ENCODE measurements at regions not wholly inside any gene's neighbourhood (a gene's known extent, or its start where the extent isn't known, plus 50 kb on each side); places are given as distances from the start of the nearest gene placed in this dataset.
"Not testable (repeated sequence)": the region's sequence is repeated elsewhere in the genome, so short reads cannot be mapped to it uniquely, and the experiment has no call there.

DNA sequence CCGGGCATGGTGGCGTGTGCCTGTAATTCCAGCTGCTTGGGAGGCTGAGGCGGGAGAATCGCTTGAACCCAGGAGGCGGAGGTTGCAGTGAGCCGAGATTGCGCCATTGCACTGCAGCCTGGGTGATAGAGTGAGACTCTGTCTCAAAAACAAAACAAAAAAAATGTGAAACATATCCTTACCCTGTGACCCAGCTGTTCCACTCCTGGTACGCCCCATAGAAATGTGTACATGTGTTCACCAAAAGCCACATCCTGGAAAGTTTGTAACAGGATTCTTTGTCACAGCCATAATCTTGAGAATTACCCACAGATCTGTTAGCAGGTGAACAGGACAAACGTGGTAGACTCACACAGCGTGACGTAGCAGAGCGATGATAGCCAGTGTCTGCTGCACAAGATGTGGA lies 71.2 kb upstream of the RFLNA start:
- DNase-seq: not testable (repeated sequence)

DNA sequence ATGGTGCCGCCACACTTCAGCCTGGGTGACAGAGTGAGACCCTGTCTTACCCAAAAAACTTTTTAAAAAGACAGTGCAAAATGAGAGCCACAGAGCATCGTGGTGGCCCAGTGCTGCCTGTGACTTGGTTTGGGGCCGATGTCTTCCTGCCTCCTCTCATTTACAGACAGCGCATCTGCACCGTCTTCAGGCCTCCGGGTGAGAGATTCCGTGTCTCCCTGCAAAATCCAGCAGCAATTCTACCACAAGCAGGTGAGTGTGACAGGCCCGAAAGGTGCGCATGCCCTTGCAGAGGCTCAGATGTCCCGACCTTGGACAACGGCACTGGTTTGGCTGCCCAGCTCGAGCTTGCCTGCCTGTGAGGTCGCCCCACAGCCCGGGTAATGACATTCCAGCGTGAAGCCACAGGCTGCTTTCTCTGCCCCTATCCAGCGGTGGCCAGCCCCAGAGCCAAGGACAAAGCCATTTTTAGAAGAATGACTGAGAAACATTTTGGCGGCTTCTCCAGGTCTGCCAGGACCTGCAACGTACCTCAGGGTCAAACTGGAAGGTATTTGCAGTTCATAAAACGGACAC lies 70.3 kb upstream of the RFLNA start:
- no peak for DNase-seq

DNA sequence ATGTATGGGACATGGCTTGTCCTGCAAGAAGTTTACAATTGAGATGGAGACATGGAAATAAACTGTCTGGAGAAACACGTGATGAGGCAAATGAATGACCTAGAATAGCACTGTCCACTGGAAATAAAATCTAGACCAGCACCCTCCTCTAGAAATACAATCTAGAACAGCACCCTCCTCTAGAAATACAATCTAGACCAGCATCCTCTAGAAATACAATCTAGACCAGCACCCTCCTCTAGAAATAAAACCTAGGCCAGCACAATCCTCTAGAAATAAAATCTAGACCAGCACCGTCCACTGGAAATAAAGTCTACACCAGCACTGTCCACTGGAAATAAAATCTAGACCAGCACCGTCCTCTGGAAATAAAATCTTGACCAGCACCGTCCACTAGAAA lies 69.2 kb upstream of the RFLNA start:
- DNase-seq: no peak

GRCh38 chr12:124227951-124228711 lies 66.8 kb upstream of the RFLNA start:
- peak in 1 of 2 experiments; percentile 21 for DNase-seq

- DNase-seq: no peak
Measured at GRCh38 chr12:124229520-124229919, 65.4 kb upstream of the RFLNA start.

DNA sequence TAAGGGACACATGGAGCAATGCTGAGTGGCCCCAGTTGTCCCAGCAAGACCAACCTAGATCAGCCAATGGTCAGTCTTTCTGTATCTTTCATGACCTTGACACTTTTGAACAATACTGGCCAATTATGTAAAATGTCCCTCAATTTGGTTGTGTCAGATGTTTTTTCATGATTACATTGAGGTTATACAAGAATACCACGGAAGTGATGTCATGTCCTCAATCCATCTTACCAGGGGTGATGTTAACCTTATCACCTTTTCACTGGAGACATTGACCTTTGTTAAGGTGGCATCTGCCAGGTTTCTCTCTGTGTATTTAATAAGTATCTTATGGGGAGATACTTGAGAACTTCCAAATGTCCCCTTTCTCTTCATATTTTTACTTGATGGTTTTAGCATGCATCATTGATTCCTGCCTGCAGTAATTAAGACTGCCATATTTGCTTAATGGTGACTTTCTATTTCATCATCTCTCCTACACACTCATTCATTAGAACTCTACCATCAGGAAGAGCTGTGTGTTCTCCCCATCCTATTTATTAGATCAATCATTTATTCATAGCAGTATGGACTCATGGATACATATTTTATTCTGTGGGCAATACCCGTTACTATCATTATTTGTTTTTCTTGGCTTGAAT lies 64.7 kb upstream of the RFLNA start:
- no peak for DNase-seq

DNA sequence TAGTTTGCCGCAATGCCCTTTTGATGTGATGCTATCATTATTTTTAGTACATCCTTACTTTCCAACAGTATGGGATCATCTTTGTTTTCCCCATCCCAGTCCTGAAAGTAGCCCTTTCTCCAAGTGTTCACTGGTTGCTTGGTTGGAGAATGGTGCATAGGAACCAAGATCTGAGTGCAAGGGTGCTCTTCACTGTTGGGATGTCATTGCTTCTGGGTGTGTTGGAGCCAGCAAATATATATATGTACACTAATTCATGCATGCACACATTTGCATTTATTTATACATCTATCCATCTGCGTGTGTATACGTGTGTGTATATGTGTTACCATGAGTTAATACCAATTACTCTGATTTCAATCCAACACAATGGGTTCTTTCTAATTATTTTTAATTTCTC lies 64.1 kb upstream of the RFLNA start:
- no peak for DNase-seq

GRCh38 chr12:124231980-124232653 lies 62.8 kb upstream of the RFLNA start:
- DNase-seq: peak; percentile 21 to 73

- no peak for DNase-seq
Measured at GRCh38 chr12:124232654-124232987, 62.3 kb upstream of the RFLNA start.

DNA sequence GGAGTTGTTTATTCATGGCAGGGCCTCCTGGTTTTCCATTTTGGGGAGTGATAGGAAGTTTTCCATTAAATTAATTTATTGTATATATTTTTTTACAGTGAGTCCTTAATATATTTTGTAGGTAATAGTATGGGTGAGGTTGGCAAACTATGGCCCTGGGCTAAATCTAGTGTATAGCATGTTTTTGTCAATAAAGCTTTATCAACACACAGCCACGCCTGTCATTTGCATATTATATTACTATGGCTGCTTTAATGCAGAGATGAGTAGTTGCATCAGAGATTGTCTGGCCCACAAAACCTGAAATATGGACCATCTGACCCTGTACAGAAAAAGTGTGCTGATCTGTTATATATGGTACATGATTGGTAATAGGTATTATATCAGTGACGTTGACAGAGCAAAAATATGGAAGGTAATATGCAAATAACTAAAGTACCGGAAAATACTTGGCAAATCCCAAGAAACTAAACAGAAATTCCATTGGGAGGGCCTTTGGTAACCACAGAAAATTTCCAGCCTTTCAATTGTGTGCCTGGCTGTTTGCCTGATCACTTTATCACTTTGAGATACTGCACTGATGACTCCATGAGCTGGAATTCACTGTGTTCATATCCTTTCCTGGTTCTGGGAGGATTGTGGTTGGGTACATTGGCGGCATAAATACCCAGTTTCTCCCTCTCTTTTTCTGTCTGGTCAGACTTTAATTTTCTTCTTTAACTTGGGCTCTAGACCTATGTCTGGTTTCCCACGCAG lies 61.7 kb upstream of the RFLNA start:
- DNase-seq: no peak

DNA sequence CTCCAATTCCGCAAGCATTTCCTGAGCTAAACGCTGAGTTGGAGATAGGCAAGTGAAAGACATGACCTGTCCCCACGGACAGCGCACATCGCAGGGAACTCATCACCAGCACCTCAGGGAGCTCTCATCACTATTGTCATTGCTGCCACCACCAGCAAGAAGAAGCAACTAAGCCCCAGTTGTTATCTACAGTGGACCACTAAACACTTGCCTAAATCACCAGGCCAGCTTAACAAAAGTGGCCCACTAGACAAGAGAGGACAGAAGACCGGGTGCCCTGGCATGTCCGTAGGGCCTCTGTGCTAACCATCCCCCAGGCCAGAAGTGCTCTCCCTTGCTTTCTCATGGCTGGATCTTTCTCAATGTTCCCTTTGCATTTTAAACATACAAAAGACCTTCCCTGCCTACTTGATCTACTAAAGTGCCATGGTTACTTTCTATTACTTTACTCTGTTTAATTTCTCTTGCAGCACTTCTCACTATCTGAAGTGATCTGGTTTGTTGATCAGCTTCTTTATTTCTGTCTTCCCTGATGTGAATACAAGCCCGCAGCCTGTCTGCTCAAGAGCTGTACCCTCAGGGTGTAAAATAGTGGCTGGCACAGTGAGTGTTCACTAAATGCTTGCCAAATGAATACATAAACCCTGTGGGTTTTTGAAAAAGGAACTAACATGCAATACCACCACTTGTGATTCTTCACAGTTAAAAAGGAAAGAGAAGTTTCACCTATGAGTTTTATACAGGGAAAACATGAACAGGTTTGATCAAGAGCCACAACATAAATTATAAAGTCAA lies 60.9 kb upstream of the RFLNA start:
- DNase-seq: no peak

DNA sequence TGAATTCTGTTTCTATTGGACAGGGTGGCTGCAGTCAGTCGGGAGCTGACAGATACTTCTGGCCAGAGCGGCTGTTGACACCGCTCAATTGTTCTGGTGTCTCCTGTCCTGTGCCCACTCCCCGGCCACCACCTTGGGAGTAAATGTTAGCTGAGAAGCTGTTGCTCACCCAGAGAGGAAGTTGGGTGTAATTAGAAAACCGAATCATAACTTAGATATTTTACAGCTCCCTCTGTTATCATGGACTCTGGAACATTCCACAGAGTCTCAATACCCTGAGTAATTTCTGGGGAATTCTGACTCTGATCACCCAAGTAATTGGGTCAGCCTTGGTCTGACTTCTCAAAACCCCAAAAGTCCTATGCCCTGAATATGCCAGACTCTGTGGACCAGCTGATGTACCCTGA lies 58.3 kb upstream of the RFLNA start:
- DNase-seq: no peak

GRCh38 chr12:124238886-124239285 lies 56.0 kb upstream of the RFLNA start:
- no peak for DNase-seq

GRCh38 chr12:124240493-124240892 lies 54.4 kb upstream of the RFLNA start:
- DNase-seq: peak; percentile 10 to 17

GRCh38 chr12:124241776-124242528 lies 52.9 kb upstream of the RFLNA start:
- DNase-seq: no peak

- DNase-seq: no peak
Measured at GRCh38 chr12:124242529-124243065, 52.3 kb upstream of the RFLNA start.

GRCh38 chr12:124243936-124244335 lies 51.0 kb upstream of the RFLNA start:
- no peak for DNase-seq
